IMR-90 (cell line): ENCODE measurements at regions not wholly inside any gene's neighbourhood (a gene's known extent, or its start where the extent isn't known, plus 50 kb on each side); places are given as distances from the start of the nearest gene placed in this dataset.

Experiments
- ATAC-seq: fragments of 200-7000 bp; cut with Tn5 transposase; 2 replicates; pipeline ENCODE4 v1.9.1; 2020; ENCODE audit warnings: low read depth, mild to moderate bottlenecking, moderate library complexity
- BruUV-seq: library from RNA; stranded (reverse); fragments of 400-500 nt; replicated peaks from 2 replicates; lab custom pipeline; 2021; lab: Mats Ljungman, UMichigan
- CTCF ChIA-PET: fragments of 300-600 bp; formaldehyde crosslinking; extraction: SDS; loops from one replicate; lab custom pipeline; 2021; ENCODE audit warnings: antibody characterized with exemption; lab: Yijun Ruan, JAX
- POLR2A ChIA-PET: fragments of 300-600 bp; sonication (Branson Sonifier 250); formaldehyde crosslinking; loops from one replicate; lab custom pipeline; 2022; ENCODE audit warnings: antibody characterized with exemption; ENCODE audit not compliant: unreplicated experiment; lab: Charles Lee
- DNase-seq: peaks from one replicate; pipeline ENCODE4 v3.0.0; 2013
- H2AFZ ChIP-seq: replicated peaks from 2 replicates; pipeline ENCODE3; 2013; ENCODE audit warnings: low read length, mild to moderate bottlenecking; ENCODE audit not compliant: poor library complexity
- H2AK5ac ChIP-seq: 2 replicates; pipeline ENCODE4 v1.6.1; 2013; ENCODE audit warnings: low read depth, low read length, inconsistent platforms
- H2AK9ac ChIP-seq: replicated peaks from 2 replicates; pipeline ENCODE3; 2013; ENCODE audit warnings: mild to moderate bottlenecking, low read depth, low read length, moderate library complexity; ENCODE audit not compliant: poor library complexity
- H2BK120ac ChIP-seq: 2 replicates; pipeline ENCODE4 v1.6.1; 2013; ENCODE audit warnings: low read depth, low read length, inconsistent platforms
- H2BK15ac ChIP-seq: 3 replicates; pipeline ENCODE4 v1.6.1; 2013; ENCODE audit warnings: low read depth, low read length, inconsistent platforms
- H2BK20ac ChIP-seq: 2 replicates; pipeline ENCODE4 v1.6.1; 2013; ENCODE audit warnings: low read depth, mild to moderate bottlenecking, inconsistent platforms, low read length, moderate library complexity
- H2BK5ac ChIP-seq: 2 replicates; pipeline ENCODE4 v1.6.1; 2013; ENCODE audit warnings: mild to moderate bottlenecking, low read depth, low read length, inconsistent platforms; ENCODE audit not compliant: poor library complexity, severe bottlenecking
- H3K14ac ChIP-seq: replicated peaks from 2 replicates; pipeline ENCODE4 v1.6.1; 2013; ENCODE audit warnings: low read depth, low read length, inconsistent platforms
- H3K18ac ChIP-seq: 2 replicates; pipeline ENCODE4 v1.6.1; 2013; ENCODE audit warnings: low read depth, low read length, control low read depth
- H3K23ac ChIP-seq: 2 replicates; pipeline ENCODE4 v1.6.1; 2013; ENCODE audit warnings: low read depth, low read length, inconsistent platforms
- H3K27ac ChIP-seq: 2 replicates; pipeline ENCODE4 v1.5.1; 2013; ENCODE audit warnings: mild to moderate bottlenecking, control low read depth, low read length; ENCODE audit not compliant: insufficient read depth
- H3K27me3 ChIP-seq: 2 replicates; pipeline ENCODE4 v1.6.1; 2013; ENCODE audit warnings: low read length; ENCODE audit not compliant: control insufficient read depth, insufficient read depth
- H3K36me3 ChIP-seq: 2 replicates; pipeline ENCODE4 v1.6.1; 2013; ENCODE audit warnings: low read length, mixed read lengths; ENCODE audit not compliant: control insufficient read depth, insufficient read depth
- H3K4ac ChIP-seq: 2 replicates; pipeline ENCODE4 v1.6.1; 2013; ENCODE audit warnings: low read depth, low read length, inconsistent platforms
- H3K4me1 ChIP-seq: 2 replicates; pipeline ENCODE4 v1.6.1; 2013; ENCODE audit warnings: low read length, mixed read lengths; ENCODE audit not compliant: control insufficient read depth, insufficient read depth
- H3K4me2 ChIP-seq: 2 replicates; pipeline ENCODE4 v1.6.1; 2013; ENCODE audit warnings: low read depth, mild to moderate bottlenecking, control low read depth, low read length, moderate library complexity
- H3K4me3 ChIP-seq: 2 replicates; pipeline ENCODE4 v1.5.1; 2013; ENCODE audit warnings: low read depth, mild to moderate bottlenecking, control low read depth, low read length, moderate library complexity; ENCODE audit not compliant: insufficient read depth
- H3K56ac ChIP-seq: 2 replicates; pipeline ENCODE4 v1.6.1; 2013; ENCODE audit warnings: low read length, inconsistent platforms; ENCODE audit not compliant: insufficient read depth; ENCODE audit errors: extremely low read depth
- H3K79me1 ChIP-seq, 2 experiments: 2 replicates each; pipeline ENCODE4 v1.6.1; 2013; ENCODE audit warnings: low read length in 2 of 2, inconsistent platforms in 1 of 2, low read depth in 1 of 2
- H3K9ac ChIP-seq: 2 replicates; pipeline ENCODE4 v1.6.1; 2013; ENCODE audit warnings: low read depth, low read length, control low read depth
- H3K9me1 ChIP-seq: 2 replicates; pipeline ENCODE4 v1.6.1; 2013; ENCODE audit warnings: low read length, inconsistent platforms; ENCODE audit not compliant: insufficient read depth
- H3K9me3 ChIP-seq: 2 replicates; pipeline ENCODE4 v1.6.1; 2013; ENCODE audit warnings: low read length; ENCODE audit not compliant: control insufficient read depth, insufficient read depth
- H4K20me1 ChIP-seq: 2 replicates; pipeline ENCODE4 v1.6.1; 2013; ENCODE audit warnings: low read length, inconsistent platforms; ENCODE audit not compliant: insufficient read depth
- H4K5ac ChIP-seq: 2 replicates; pipeline ENCODE4 v1.6.1; 2013; ENCODE audit warnings: mild to moderate bottlenecking, low read depth, low read length, control low read depth
- H4K8ac ChIP-seq, 2 experiments: 2 replicates each; pipeline ENCODE4 v1.6.1; 2013; ENCODE audit warnings: low read depth in 2 of 2, low read length in 2 of 2, control low read depth in 1 of 2, inconsistent platforms in 1 of 2
- H4K91ac ChIP-seq: 2 replicates; pipeline ENCODE4 v1.6.1; 2013; ENCODE audit warnings: low read depth, low read length, inconsistent platforms; ENCODE audit not compliant: insufficient read depth
- BHLHE40 ChIP-seq: fragments of 150-350 bp; IDR thresholded peaks from 2 replicates; pipeline ENCODE4 v1.6.1; 2016; ENCODE audit warnings: mild to moderate bottlenecking, low read depth, low read length
- WGBS, 2 experiments: methylation state at CpG; one replicate each; pipeline versions ENCODE4 v1.1.5 to v1.1.7; 2013; ENCODE audit warnings: missing lambda C conversion rate in 2 of 2; ENCODE audit not compliant: insufficient read length in 1 of 2; ENCODE audit errors: extremely low coverage in 2 of 2; 5-methylcytosine and 5-hydroxymethylcytosine counted together
- dilution Hi-C: fragments of 300-500 bp; cut with HindIII; formaldehyde crosslinking; loops from one replicate; pipeline ENCODE4 v1.14.3; 2018; ENCODE audit warnings: low sequenced_read_pairs; ENCODE audit not compliant: unreplicated experiment
- in situ Hi-C: fragments of 300-500 bp; cut with MboI; formaldehyde crosslinking; loops from 3 replicates; pipeline ENCODE4 v1.14.3; 2019; ENCODE audit warnings: low sequenced_read_pairs, inconsistent platforms, mixed read lengths
- intact Hi-C: fragments of 100-400 bp; cut with micrococcal nuclease; formaldehyde crosslinking; loops from 2 replicates; pipeline ENCODE4 v1.10.0; 2022

- Histone ChIP-seq H3K4me2 (no peak overlapping the region), H3K27ac (no peak overlapping the region), H3K9me1 (no peaks in the 10 kb centered on the region), H3K4me1 (no peaks in the 10 kb centered on the region), H3K18ac (no peak overlapping the region), H3K27me3 (no peaks in the 10 kb centered on the region), H4K5ac (no peak overlapping the region), H3K23ac (no peak overlapping the region), H4K91ac (no peak overlapping the region), H2BK20ac (no peak overlapping the region), H2AK9ac (no peak overlapping the region), H3K36me3 (no peaks in the 10 kb centered on the region), H2BK120ac (no peak overlapping the region), H2BK5ac (no peak overlapping the region), H3K9ac (no peak overlapping the region), H3K14ac (no peak overlapping the region), H3K9me3 (peaks cover 27% of the 10 kb centered on the region), H4K8ac (no peak overlapping the region), H4K20me1 (no peaks in the 10 kb centered on the region), H2BK15ac (no peak overlapping the region), H3K4ac (no peak overlapping the region), H3K79me1 (no peaks in the 10 kb centered on the region), H2AFZ (no peak overlapping the region), H3K56ac (no peak overlapping the region), H3K4me3 (no peak overlapping the region), H2AK5ac (no peak overlapping the region)
- CTCF ChIA-PET, result no interaction called here
- WGBS, 2 experiments, result 22% methylated on average over 4 of the region's 21 CpGs; no CpG with 5 or more reads in 1 of the 2 experiments
- dilution Hi-C loops (no loop called here), in situ Hi-C loops (no loop called here), intact Hi-C loops (no loop called here)
- no peak for DNase-seq
- POLR2A ChIA-PET, result no interaction called here
- no TSS peak for BruUV-seq
- no peak for ATAC-seq
- TF ChIP-seq BHLHE40, result no peak
These were observed 390.7 kb downstream of the NPHP4 start for GRCh38 chr1:5601516-5601915.
